GM12878 (cell line): ENCODE measurements at regions not wholly inside any gene's neighbourhood (a gene's known extent, or its start where the extent isn't known, plus 50 kb on each side); places are given as distances from the start of the nearest gene placed in this dataset.

Experiments used
- FOXK2 ChIP-seq: fragments of 450-650 bp; IDR thresholded peaks from 2 replicates; pipeline ENCODE4 v1.6.1; 2017; ENCODE audit warnings: mild to moderate bottlenecking, moderate library complexity
- POLR2AphosphoS5 ChIP-seq: IDR thresholded peaks from 2 replicates; pipeline ENCODE4 v1.6.1; 2011; ENCODE audit warnings: mild to moderate bottlenecking, low read length, inconsistent platforms
- RFX5 ChIP-seq: IDR thresholded peaks from 2 replicates; pipeline ENCODE4 v1.6.1; 2011; ENCODE audit warnings: low read depth, low read length, improper control_type of control experiment
- ZBTB40 ChIP-seq: fragments of 450-650 bp; IDR thresholded peaks from 2 replicates; pipeline ENCODE4 v1.6.1; 2016; ENCODE audit warnings: mild to moderate bottlenecking, moderate library complexity, borderline replicate concordance
- TF ChIP-seq, protein P1 (sequence below): IDR thresholded peaks from 2 replicates; pipeline ENCODE4 v1.6.1; 2012; ENCODE audit warnings: mild to moderate bottlenecking, low read depth, low read length

DNA sequence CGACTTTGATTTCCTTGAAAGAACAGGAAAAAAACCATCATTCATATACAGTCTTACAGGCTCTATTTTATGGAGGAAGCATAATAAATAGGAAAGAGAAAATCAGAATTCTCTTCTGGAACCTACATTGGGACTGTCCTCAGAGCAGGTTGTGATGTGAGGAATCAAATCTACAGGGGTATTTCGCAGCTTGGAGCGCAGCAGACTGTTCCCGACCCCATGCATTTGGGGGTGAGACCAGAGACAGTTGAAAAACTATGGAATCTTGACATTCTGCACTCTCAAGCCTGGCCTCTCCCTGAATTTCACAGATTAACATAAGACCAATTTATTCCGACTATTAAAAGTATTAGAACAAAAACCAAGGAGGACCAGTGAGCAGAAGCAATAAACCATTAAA, 93.3 kb upstream of the PRSS58 start (continued):
- TF ChIP-seq ZBTB40 (no peak), POLR2AphosphoS5 (no peak), RFX5 (no peak), FOXK2 (no peak)
- TF ChIP-seq, protein P1, sequence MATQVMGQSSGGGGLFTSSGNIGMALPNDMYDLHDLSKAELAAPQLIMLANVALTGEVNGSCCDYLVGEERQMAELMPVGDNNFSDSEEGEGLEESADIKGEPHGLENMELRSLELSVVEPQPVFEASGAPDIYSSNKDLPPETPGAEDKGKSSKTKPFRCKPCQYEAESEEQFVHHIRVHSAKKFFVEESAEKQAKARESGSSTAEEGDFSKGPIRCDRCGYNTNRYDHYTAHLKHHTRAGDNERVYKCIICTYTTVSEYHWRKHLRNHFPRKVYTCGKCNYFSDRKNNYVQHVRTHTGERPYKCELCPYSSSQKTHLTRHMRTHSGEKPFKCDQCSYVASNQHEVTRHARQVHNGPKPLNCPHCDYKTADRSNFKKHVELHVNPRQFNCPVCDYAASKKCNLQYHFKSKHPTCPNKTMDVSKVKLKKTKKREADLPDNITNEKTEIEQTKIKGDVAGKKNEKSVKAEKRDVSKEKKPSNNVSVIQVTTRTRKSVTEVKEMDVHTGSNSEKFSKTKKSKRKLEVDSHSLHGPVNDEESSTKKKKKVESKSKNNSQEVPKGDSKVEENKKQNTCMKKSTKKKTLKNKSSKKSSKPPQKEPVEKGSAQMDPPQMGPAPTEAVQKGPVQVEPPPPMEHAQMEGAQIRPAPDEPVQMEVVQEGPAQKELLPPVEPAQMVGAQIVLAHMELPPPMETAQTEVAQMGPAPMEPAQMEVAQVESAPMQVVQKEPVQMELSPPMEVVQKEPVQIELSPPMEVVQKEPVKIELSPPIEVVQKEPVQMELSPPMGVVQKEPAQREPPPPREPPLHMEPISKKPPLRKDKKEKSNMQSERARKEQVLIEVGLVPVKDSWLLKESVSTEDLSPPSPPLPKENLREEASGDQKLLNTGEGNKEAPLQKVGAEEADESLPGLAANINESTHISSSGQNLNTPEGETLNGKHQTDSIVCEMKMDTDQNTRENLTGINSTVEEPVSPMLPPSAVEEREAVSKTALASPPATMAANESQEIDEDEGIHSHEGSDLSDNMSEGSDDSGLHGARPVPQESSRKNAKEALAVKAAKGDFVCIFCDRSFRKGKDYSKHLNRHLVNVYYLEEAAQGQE, result no peak
